Smooth muscle cell (in vitro differentiated cells): ENCODE measurements at regions not wholly inside any gene's neighbourhood (a gene's known extent, or its start where the extent isn't known, plus 50 kb on each side); places are given as distances from the start of the nearest gene placed in this dataset.

ENCODE experiments used
- DNase-seq: peaks from one replicate; lab custom pipeline; 2025; ENCODE audit not compliant: unreplicated experiment; lab: John Stamatoyannopoulos, UW
- H2AFZ ChIP-seq: fragments of 200-600 bp; sonication (generic); 2 replicates; pipeline ENCODE4 v1.6.0; 2016; ENCODE audit warnings: antibody characterized with exemption, low read depth, mild to moderate bottlenecking
- H3F3A ChIP-seq: fragments of 200-600 bp; sonication (generic); 2 replicates; pipeline ENCODE4 v1.6.0; 2017; ENCODE audit warnings: antibody characterized with exemption, low read depth
- H3K27ac ChIP-seq: fragments of 200-600 bp; sonication (generic); 2 replicates; pipeline ENCODE4 v1.5.1; 2016; ENCODE audit warnings: low read depth, mild to moderate bottlenecking
- H3K27me3 ChIP-seq: fragments of 200-600 bp; sonication (generic); 2 replicates; pipeline ENCODE4 v1.6.1; 2016; ENCODE audit warnings: low read depth, mild to moderate bottlenecking
- H3K36me3 ChIP-seq: fragments of 200-600 bp; sonication (generic); 2 replicates; pipeline ENCODE4 v1.5.1; 2016; ENCODE audit warnings: low read depth
- H3K4me1 ChIP-seq: fragments of 200-600 bp; sonication (generic); 2 replicates; pipeline ENCODE4 v1.5.1; 2016; ENCODE audit warnings: low read depth
- H3K4me2 ChIP-seq: fragments of 200-600 bp; sonication (generic); 2 replicates; pipeline ENCODE4 v1.6.0; 2016; ENCODE audit warnings: mild to moderate bottlenecking
- H3K4me3 ChIP-seq: fragments of 200-600 bp; sonication (generic); 2 replicates; pipeline ENCODE4 v1.5.1; 2016; ENCODE audit warnings: mild to moderate bottlenecking
- H3K79me2 ChIP-seq: fragments of 200-600 bp; sonication (generic); 2 replicates; pipeline ENCODE4 v1.6.0; 2016; ENCODE audit warnings: low read depth, mild to moderate bottlenecking
- H3K9ac ChIP-seq: fragments of 200-600 bp; sonication (generic); 2 replicates; pipeline ENCODE4 v1.6.0; 2016; ENCODE audit warnings: low read depth
- H3K9me3 ChIP-seq: fragments of 200-600 bp; sonication (generic); replicated peaks from 2 replicates; pipeline ENCODE4 v1.5.1; 2016; ENCODE audit warnings: low read depth
- H4K20me1 ChIP-seq: fragments of 200-600 bp; sonication (generic); 2 replicates; pipeline ENCODE4 v1.6.0; 2016; ENCODE audit warnings: low read depth
- WGBS: methylation state at CpG from one replicate; pipeline ENCODE4 v1.1.7; 2016; ENCODE audit warnings: low lambda C conversion rate; 5-methylcytosine and 5-hydroxymethylcytosine counted together
- TF ChIP-seq, protein P1 (sequence below): fragments of 200-600 bp; sonication (generic); IDR thresholded peaks from 2 replicates; pipeline ENCODE4 v1.5.1; 2017; ENCODE audit warnings: borderline replicate concordance, mild to moderate bottlenecking, antibody characterized with exemption; ENCODE audit not compliant: insufficient read depth, poor library complexity, severe bottlenecking

DNA sequence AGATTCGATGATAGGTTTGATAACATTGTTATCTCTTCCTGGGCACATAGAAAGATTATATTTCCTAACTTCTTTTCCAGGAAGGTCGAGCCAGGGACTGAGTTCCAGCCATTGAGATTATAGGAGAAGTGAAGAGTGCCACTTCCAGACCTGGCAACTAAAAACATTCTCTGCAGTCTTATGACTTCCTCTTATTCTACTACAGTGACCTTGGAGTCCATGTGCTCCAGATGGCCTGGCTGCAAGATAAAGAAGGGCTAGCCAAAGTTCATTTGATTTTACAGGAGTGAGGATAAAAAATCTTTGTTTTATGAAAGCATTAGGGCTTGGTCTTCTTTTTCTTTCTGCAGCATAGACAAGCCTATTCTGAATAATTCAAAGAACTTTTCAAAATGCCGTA lies 363.0 kb downstream of the FSIP2 start:
- no peak for DNase-seq
- H3K4me2 ChIP-seq = no peak overlapping the region
- H3K9me3 ChIP-seq = no peaks in the 10 kb centered on the region
- no peaks in the 10 kb centered on the region for H3K79me2 ChIP-seq
- WGBS = 87% methylated on average over 3 of the region's 3 CpGs
- TF ChIP-seq, protein P1, sequence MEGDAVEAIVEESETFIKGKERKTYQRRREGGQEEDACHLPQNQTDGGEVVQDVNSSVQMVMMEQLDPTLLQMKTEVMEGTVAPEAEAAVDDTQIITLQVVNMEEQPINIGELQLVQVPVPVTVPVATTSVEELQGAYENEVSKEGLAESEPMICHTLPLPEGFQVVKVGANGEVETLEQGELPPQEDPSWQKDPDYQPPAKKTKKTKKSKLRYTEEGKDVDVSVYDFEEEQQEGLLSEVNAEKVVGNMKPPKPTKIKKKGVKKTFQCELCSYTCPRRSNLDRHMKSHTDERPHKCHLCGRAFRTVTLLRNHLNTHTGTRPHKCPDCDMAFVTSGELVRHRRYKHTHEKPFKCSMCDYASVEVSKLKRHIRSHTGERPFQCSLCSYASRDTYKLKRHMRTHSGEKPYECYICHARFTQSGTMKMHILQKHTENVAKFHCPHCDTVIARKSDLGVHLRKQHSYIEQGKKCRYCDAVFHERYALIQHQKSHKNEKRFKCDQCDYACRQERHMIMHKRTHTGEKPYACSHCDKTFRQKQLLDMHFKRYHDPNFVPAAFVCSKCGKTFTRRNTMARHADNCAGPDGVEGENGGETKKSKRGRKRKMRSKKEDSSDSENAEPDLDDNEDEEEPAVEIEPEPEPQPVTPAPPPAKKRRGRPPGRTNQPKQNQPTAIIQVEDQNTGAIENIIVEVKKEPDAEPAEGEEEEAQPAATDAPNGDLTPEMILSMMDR = no peak
- no peaks in the 10 kb centered on the region for H3K27me3 ChIP-seq
- no peak overlapping the region for H3K4me3 ChIP-seq
- H3F3A ChIP-seq = no peaks in the 10 kb centered on the region
- H3K36me3 ChIP-seq = no peaks in the 10 kb centered on the region
- H3K9ac ChIP-seq = no peak overlapping the region
- no peaks in the 10 kb centered on the region for H3K4me1 ChIP-seq
- no peak overlapping the region for H2AFZ ChIP-seq
- H3K27ac ChIP-seq = no peak overlapping the region
- no peaks in the 10 kb centered on the region for H4K20me1 ChIP-seq

DNA sequence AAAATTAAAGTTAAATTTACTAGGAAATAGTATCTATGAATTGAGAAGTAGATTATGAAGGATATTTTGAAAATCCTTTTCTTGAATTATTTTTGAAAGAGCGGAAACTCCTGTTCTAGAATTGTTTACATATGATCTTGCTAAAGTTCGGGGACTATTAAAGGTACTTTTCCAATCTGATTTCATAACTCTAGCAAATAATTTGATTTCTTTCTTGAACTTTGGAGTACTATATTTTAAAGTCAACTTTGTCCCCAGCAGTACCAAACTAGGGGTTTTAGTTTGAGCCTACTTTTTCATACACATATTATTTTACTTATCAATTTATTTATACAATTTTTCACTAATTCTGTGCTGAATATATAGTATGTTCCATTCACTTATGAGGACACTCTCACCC lies 364.7 kb downstream of the FSIP2 start:
- H3K36me3 ChIP-seq = no peaks in the 10 kb centered on the region
- no peak overlapping the region for H3K4me3 ChIP-seq
- no peaks in the 10 kb centered on the region for H3K79me2 ChIP-seq
- no peaks in the 10 kb centered on the region for H3K4me1 ChIP-seq
- H3K9me3 ChIP-seq = no peaks in the 10 kb centered on the region
- H3K4me2 ChIP-seq = no peak overlapping the region
- DNase-seq = no peak
- no peaks in the 10 kb centered on the region for H4K20me1 ChIP-seq
- H2AFZ ChIP-seq = no peak overlapping the region
- TF ChIP-seq, protein P1 = no peak
- no peaks in the 10 kb centered on the region for H3F3A ChIP-seq
- no peak overlapping the region for H3K27ac ChIP-seq
- H3K9ac ChIP-seq = no peak overlapping the region
- H3K27me3 ChIP-seq = no peaks in the 10 kb centered on the region
- 89% methylated on average over 2 of the region's 2 CpGs for WGBS

DNA sequence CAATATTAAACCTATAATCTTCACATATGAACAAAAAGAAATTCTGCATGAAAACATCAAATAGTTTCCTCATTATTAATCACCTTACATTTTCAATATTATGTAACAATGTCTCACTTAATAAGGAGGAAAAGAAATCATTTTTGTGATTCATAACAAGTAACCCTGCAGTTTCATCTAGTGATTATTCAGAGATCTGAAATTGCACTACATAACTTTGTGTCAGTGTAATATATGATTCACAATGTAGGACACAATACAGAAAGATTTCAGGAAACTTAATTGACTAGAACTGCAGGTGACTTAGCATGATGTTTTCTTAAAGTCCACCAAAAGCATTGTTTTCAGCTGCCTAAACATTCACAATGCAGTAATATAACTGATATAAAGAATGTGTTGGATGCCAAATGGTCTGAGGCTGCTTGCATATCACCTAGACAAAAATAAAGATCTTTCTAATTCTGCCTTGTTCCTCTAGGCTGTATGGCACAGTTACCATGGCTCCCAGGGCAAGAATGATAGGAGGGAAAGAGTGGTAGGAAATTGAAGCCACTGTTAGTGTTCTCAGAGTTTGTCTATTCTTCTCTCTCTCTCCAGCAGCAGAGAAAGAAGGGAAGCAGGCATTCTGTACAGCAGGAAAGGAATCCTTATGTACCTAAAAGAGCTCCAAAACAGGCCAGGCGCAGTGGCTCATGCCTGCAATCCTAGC lies 366.6 kb downstream of the FSIP2 start:
- 82% methylated on average over 1 of the region's 1 CpG for WGBS
- no peaks in the 10 kb centered on the region for H3K27me3 ChIP-seq
- no peak for DNase-seq
- H4K20me1 ChIP-seq = no peaks in the 10 kb centered on the region
- H3K4me3 ChIP-seq = no peak overlapping the region
- no peak overlapping the region for H3K9ac ChIP-seq
- no peaks in the 10 kb centered on the region for H3K9me3 ChIP-seq
- H3K4me2 ChIP-seq = no peak overlapping the region
- no peaks in the 10 kb centered on the region for H3F3A ChIP-seq
- no peaks in the 10 kb centered on the region for H3K4me1 ChIP-seq
- H2AFZ ChIP-seq = no peak overlapping the region
- H3K79me2 ChIP-seq = no peaks in the 10 kb centered on the region
- TF ChIP-seq, protein P1 = no peak
- no peaks in the 10 kb centered on the region for H3K36me3 ChIP-seq
- no peak overlapping the region for H3K27ac ChIP-seq

DNA sequence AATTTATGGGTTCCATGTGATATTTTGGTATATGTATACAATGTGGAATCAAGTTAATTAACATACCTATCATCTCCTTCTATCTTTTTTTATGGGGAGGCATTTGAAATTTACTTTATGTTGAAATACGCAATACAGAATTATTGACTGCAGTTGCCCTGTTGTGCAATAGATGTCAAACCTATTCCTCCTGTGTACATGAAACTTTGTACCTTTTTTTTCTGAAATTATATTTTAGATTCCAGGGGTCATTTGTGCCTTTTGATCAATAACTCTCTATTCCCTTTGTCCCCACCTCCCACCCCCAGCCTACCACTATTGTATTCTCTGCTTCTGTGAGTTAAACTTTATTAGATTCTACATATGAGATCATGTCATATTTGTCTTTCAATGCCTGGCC lies 369.9 kb downstream of the FSIP2 start:
- Histone ChIP-seq H3K9me3 (no peaks in the 10 kb centered on the region), H3K27me3 (no peaks in the 10 kb centered on the region), H2AFZ (no peak overlapping the region), H3K36me3 (no peaks in the 10 kb centered on the region), H3K79me2 (no peaks in the 10 kb centered on the region), H3K27ac (no peak overlapping the region), H3F3A (no peaks in the 10 kb centered on the region), H3K4me3 (no peak overlapping the region), H3K4me2 (no peak overlapping the region), H4K20me1 (no peaks in the 10 kb centered on the region), H3K9ac (no peak overlapping the region), H3K4me1 (no peaks in the 10 kb centered on the region)
- TF ChIP-seq, protein P1 = no peak
- no peak for DNase-seq
- WGBS = 100% methylated on average over 1 of the region's 1 CpG
